Neural cell (in vitro differentiated cells): ENCODE measurements at regions not wholly inside any gene's neighbourhood (a gene's known extent, or its start where the extent isn't known, plus 50 kb on each side); places are given as distances from the start of the nearest gene placed in this dataset.

Source experiments
- CTCF ChIP-seq: fragments of 450-650 bp; IDR thresholded peaks from 2 replicates; pipeline ENCODE4 v1.5.1; 2014; ENCODE audit warnings: antibody characterized with exemption, mild to moderate bottlenecking, moderate library complexity; ENCODE audit not compliant: poor library complexity, severe bottlenecking
- EP300 ChIP-seq: fragments of 450-650 bp; conservative IDR thresholded peaks from 2 replicates; pipeline ENCODE4 v1.6.1; 2014; ENCODE audit warnings: antibody characterized with exemption, mild to moderate bottlenecking, moderate library complexity; ENCODE audit not compliant: poor library complexity, severe bottlenecking
- EZH2 ChIP-seq: fragments of 200-600, 300-800 bp; shearing (Covaris generic), sonication (generic); IDR thresholded peaks from 2 replicates; pipeline ENCODE4 v1.6.1; 2014; ENCODE audit warnings: antibody characterized with exemption, low read length, borderline replicate concordance, mild to moderate bottlenecking; ENCODE audit not compliant: insufficient read depth, poor library complexity, severe bottlenecking
- MXI1 ChIP-seq: fragments of 450-650 bp; conservative IDR thresholded peaks from 2 replicates; pipeline ENCODE4 v1.6.1; 2014; ENCODE audit warnings: antibody characterized with exemption, mild to moderate bottlenecking; ENCODE audit not compliant: poor library complexity, severe bottlenecking
- RAD21 ChIP-seq: fragments of 450-650 bp; conservative IDR thresholded peaks from 2 replicates; pipeline ENCODE4 v1.6.1; 2014; ENCODE audit warnings: antibody characterized with exemption, mild to moderate bottlenecking, moderate library complexity
- TAF1 ChIP-seq: IDR thresholded peaks from 2 replicates; pipeline ENCODE4 v1.6.1; 2012; ENCODE audit warnings: low read depth

GRCh38 chrX:40816906-40817305 is 81.6 kb upstream of the MED14 start:
- no peak for TF ChIP-seq EZH2
- no peak for TF ChIP-seq MXI1
- no peak for TF ChIP-seq CTCF
- TF ChIP-seq TAF1 = no peak
- TF ChIP-seq RAD21 = no peak
- no peak for TF ChIP-seq EP300
